ENCODE measurements at regions not wholly inside any gene's neighbourhood (a gene's known extent, or its start where the extent isn't known, plus 50 kb on each side); places are given as distances from the start of the nearest gene placed in this dataset.
"Not testable (repeated sequence)": the region's sequence is repeated elsewhere in the genome, so short reads cannot be mapped to it uniquely, and the experiment has no call there.

GRCh38 chrX:1807301-1807731 is 192.5 kb downstream of the ASMT start:
- no peak for DNase-seq (ENCODE audit: low spot score)
- no peak overlapping the region for H3K4me3 ChIP-seq (ENCODE audit: severe bottlenecking)
- no peak for TF ChIP-seq CTCF (IDR thresholded peaks at IDR 0.05; ENCODE audit: poor library complexity, severe bottlenecking)
- no peaks in the 10 kb centered on the region for H3K27me3 ChIP-seq (ENCODE audit: insufficient read depth, poor library complexity, severe bottlenecking)
- H3K27ac ChIP-seq (ENCODE audit: poor library complexity, severe bottlenecking): no peak overlapping the region
- no peaks in the 10 kb centered on the region for H3K4me1 ChIP-seq (ENCODE audit: insufficient read depth, poor library complexity, severe bottlenecking)
- no peaks in the 10 kb centered on the region for H3K36me3 ChIP-seq (ENCODE audit: low read depth)
- ATAC-seq (ENCODE audit: low read depth): peak; percentile 80
- peaks cover 2% of the 10 kb centered on the region for H3K9me3 ChIP-seq (ENCODE audit: severe bottlenecking)

GRCh38 chrX:1809581-1809980 is 194.7 kb downstream of the ASMT start:
- Histone ChIP-seq H3K27me3 (ENCODE audit: insufficient read depth, poor library complexity, severe bottlenecking) (no peaks in the 10 kb centered on the region), H3K4me1 (ENCODE audit: insufficient read depth, poor library complexity, severe bottlenecking) (no peaks in the 10 kb centered on the region), H3K4me3 (ENCODE audit: severe bottlenecking) (no peak overlapping the region), H3K9me3 (ENCODE audit: severe bottlenecking) (peaks cover 3% of the 10 kb centered on the region), H3K27ac (ENCODE audit: poor library complexity, severe bottlenecking) (no peak overlapping the region), H3K36me3 (ENCODE audit: low read depth) (no peaks in the 10 kb centered on the region)
- ATAC-seq (ENCODE audit: low read depth) (no peak), DNase-seq (ENCODE audit: low spot score) (peak; percentile 12)
- no peak for TF ChIP-seq CTCF (IDR thresholded peaks at IDR 0.05; ENCODE audit: poor library complexity, severe bottlenecking)

GRCh38 chrX:1813809-1814208 is 198.9 kb downstream of the ASMT start:
- Histone ChIP-seq H3K27ac (ENCODE audit: poor library complexity, severe bottlenecking) (no peak overlapping the region), H3K9me3 (ENCODE audit: severe bottlenecking) (peaks cover 12% of the 10 kb centered on the region), H3K4me1 (ENCODE audit: insufficient read depth, poor library complexity, severe bottlenecking) (no peaks in the 10 kb centered on the region)

GRCh38 chrX:1815456-1816175 is 200.8 kb downstream of the ASMT start:
- no peak for ATAC-seq (ENCODE audit: low read depth)
- H3K9me3 ChIP-seq (ENCODE audit: severe bottlenecking): peaks cover 12% of the 10 kb centered on the region
- no peaks in the 10 kb centered on the region for H3K4me1 ChIP-seq (ENCODE audit: insufficient read depth, poor library complexity, severe bottlenecking)
- DNase-seq (ENCODE audit: low spot score): no peak
- H3K27me3 ChIP-seq (ENCODE audit: insufficient read depth, poor library complexity, severe bottlenecking): no peaks in the 10 kb centered on the region
- H3K27ac ChIP-seq (ENCODE audit: poor library complexity, severe bottlenecking): no peak overlapping the region
- H3K36me3 ChIP-seq (ENCODE audit: low read depth): no peaks in the 10 kb centered on the region
- no peak overlapping the region for H3K4me3 ChIP-seq (ENCODE audit: severe bottlenecking)
- no peak for TF ChIP-seq CTCF (IDR thresholded peaks at IDR 0.05; ENCODE audit: poor library complexity, severe bottlenecking)

More at GRCh38 chrX:1813809-1814208, 198.9 kb downstream of the ASMT start:
- DNase-seq (ENCODE audit: low spot score) (no peak), ATAC-seq (ENCODE audit: low read depth) (no peak)
- no peak for TF ChIP-seq CTCF (IDR thresholded peaks at IDR 0.05; ENCODE audit: poor library complexity, severe bottlenecking)
- no peak overlapping the region for H3K4me3 ChIP-seq (ENCODE audit: severe bottlenecking)
- no peaks in the 10 kb centered on the region for H3K36me3 ChIP-seq (ENCODE audit: low read depth)
- no peaks in the 10 kb centered on the region for H3K27me3 ChIP-seq (ENCODE audit: insufficient read depth, poor library complexity, severe bottlenecking)

GRCh38 chrX:1816387-1816982 is 201.6 kb downstream of the ASMT start:
- H3K36me3 ChIP-seq (ENCODE audit: low read depth); H3K27ac ChIP-seq (ENCODE audit: poor library complexity, severe bottlenecking); ATAC-seq (ENCODE audit: low read depth); H3K4me3 ChIP-seq (ENCODE audit: severe bottlenecking); DNase-seq (ENCODE audit: low spot score); H3K27me3 ChIP-seq (ENCODE audit: insufficient read depth, poor library complexity, severe bottlenecking); H3K4me1 ChIP-seq (ENCODE audit: insufficient read depth, poor library complexity, severe bottlenecking): not testable (repeated sequence)
- H3K9me3 ChIP-seq (ENCODE audit: severe bottlenecking): peaks cover 12% of the 10 kb centered on the region

All from RWPE2 (cell line).